ENCODE measurements at regions not wholly inside any gene's neighbourhood (a gene's known extent, or its start where the extent isn't known, plus 50 kb on each side); places are given as distances from the start of the nearest gene placed in this dataset.

- TF ChIP-seq, protein P1, sequence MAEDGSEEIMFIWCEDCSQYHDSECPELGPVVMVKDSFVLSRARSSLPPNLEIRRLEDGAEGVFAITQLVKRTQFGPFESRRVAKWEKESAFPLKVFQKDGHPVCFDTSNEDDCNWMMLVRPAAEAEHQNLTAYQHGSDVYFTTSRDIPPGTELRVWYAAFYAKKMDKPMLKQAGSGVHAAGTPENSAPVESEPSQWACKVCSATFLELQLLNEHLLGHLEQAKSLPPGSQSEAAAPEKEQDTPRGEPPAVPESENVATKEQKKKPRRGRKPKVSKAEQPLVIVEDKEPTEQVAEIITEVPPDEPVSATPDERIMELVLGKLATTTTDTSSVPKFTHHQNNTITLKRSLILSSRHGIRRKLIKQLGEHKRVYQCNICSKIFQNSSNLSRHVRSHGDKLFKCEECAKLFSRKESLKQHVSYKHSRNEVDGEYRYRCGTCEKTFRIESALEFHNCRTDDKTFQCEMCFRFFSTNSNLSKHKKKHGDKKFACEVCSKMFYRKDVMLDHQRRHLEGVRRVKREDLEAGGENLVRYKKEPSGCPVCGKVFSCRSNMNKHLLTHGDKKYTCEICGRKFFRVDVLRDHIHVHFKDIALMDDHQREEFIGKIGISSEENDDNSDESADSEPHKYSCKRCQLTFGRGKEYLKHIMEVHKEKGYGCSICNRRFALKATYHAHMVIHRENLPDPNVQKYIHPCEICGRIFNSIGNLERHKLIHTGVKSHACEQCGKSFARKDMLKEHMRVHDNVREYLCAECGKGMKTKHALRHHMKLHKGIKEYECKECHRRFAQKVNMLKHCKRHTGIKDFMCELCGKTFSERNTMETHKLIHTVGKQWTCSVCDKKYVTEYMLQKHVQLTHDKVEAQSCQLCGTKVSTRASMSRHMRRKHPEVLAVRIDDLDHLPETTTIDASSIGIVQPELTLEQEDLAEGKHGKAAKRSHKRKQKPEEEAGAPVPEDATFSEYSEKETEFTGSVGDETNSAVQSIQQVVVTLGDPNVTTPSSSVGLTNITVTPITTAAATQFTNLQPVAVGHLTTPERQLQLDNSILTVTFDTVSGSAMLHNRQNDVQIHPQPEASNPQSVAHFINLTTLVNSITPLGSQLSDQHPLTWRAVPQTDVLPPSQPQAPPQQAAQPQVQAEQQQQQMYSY (CRISPR knock-in tag; IDR thresholded peaks at IDR 0.05), result no peak
- TF ChIP-seq CHD2 (IDR thresholded peaks at IDR 0.05; ENCODE audit: borderline replicate concordance, low read depth, low read length), result no peak
- TF ChIP-seq BACH1 (IDR thresholded peaks at IDR 0.05; ENCODE audit: borderline replicate concordance), result no peak
- TF ChIP-seq RCOR1 (conservative IDR thresholded peaks at IDR 0.05; ENCODE audit: low read depth, low read length), result no peak
- TF ChIP-seq SMC3 (IDR thresholded peaks at IDR 0.05; ENCODE audit: borderline replicate concordance, low read length), result no peak
- H3K4me2 ChIP-seq (ENCODE audit: control insufficient read depth, insufficient read depth), result no peak overlapping the region
- BruUV-seq (replicated peaks), result no TSS peak
Measured at GRCh38 chr2:199543606-199544172, 86.0 kb upstream of the SATB2 start.

More at GRCh38 chr2:199543606-199544172, 86.0 kb upstream of the SATB2 start:
- in situ Hi-C loops (cut with MboI) (no loop called here), intact Hi-C loops (cut with micrococcal nuclease; ENCODE audit: unreplicated experiment) (no loop called here)
- 30% methylated on average over 4 of the region's 4 CpGs for WGBS (ENCODE audit: insufficient coverage, insufficient replicate concordance, low lambda C conversion rate, missing lambda C conversion rate)
- Histone ChIP-seq H3K4me1 (ENCODE audit: control insufficient read depth, insufficient read depth, low read length) (no peaks in the 10 kb centered on the region), H3K36me3 (ENCODE audit: control insufficient read depth in 2 of 2, insufficient read depth in 2 of 2, low read length in 1 of 2) (no peaks in the 10 kb centered on the region), H3K27me3 (replicated peaks in 1 of 2; ENCODE audit: control insufficient read depth in 2 of 2, insufficient read depth in 2 of 2, low read length in 1 of 2) (no peaks in the 10 kb centered on the region), H3K27ac (ENCODE audit: control insufficient read depth, insufficient read depth) (no peak overlapping the region), H3K79me2 (ENCODE audit: control insufficient read depth, insufficient read depth, low read length) (no peaks in the 10 kb centered on the region), H3K9ac (ENCODE audit: control insufficient read depth, insufficient read depth, low read length) (no peak overlapping the region), H3K4me3 (no peak overlapping the region), H3K9me3 (replicated peaks; ENCODE audit: control insufficient read depth, insufficient read depth, low read length) (no peaks in the 10 kb centered on the region), H4K20me1 (ENCODE audit: control insufficient read depth, insufficient read depth) (no peaks in the 10 kb centered on the region), H2AFZ (ENCODE audit: control insufficient read depth, low read depth, low read length) (no peak overlapping the region)
- FAIRE-seq (no peak), ATAC-seq (no peak), DNase-seq (ENCODE audit: low read depth, low spot score) (no peak)
- POLR2A ChIA-PET, result no interaction called here
- SMC1A ChIA-PET (ENCODE audit: uncharacterized antibody, unreplicated experiment), result interaction anchor here (1.0 to 1.1 kb wide), 2 partner anchors 8 to 30 kb away, joined by 3 read pairs; no protein-coding TSS in a partner anchor
- CTCF ChIA-PET, result no interaction called here
- RAD21 ChIA-PET (ENCODE audit: unreplicated experiment), result no interaction called here
